ENCODE measurements at regions not wholly inside any gene's neighbourhood (a gene's known extent, or its start where the extent isn't known, plus 50 kb on each side); places are given as distances from the start of the nearest gene placed in this dataset.

GRCh38 chr2:146323564-146323963 is 1521.3 kb upstream of the ACVR2A start:
- TF ChIP-seq POLR2A (IDR thresholded peaks at IDR 0.05) (no peak), CTCF (IDR thresholded peaks at IDR 0.05) (no peak)
